HCT116 (cell line): ENCODE measurements at regions not wholly inside any gene's neighbourhood (a gene's known extent, or its start where the extent isn't known, plus 50 kb on each side); places are given as distances from the start of the nearest gene placed in this dataset.

Experiments used
- ATAC-seq: fragments of 200-7000 bp; cut with Tn5 transposase; 2 replicates; pipeline ENCODE4 v1.9.1; 2020; ENCODE audit warnings: mild to moderate bottlenecking, moderate library complexity
- BruUV-seq: library from RNA; stranded (reverse); fragments of 400-500 nt; replicated peaks from 2 replicates; lab custom pipeline; 2021; lab: Mats Ljungman, UMichigan
- CTCF ChIA-PET: fragments of 300-600 bp; sonication (Branson Sonifier 250); formaldehyde crosslinking; loops from one replicate; lab custom pipeline; 2021; ENCODE audit warnings: antibody characterized with exemption; lab: Charles Lee
- POLR2A ChIA-PET: fragments of 300-600, 350-600 bp; sonication (Branson Sonifier 250); formaldehyde crosslinking; loops from one replicate; lab custom pipeline; 2021; ENCODE audit warnings: antibody characterized with exemption; lab: Charles Lee
- RAD21 ChIA-PET, 2 experiments: fragments of 300-600 bp; sonication (Branson Sonifier 250); formaldehyde crosslinking; loops; one replicate each; lab custom pipeline; 2023; ENCODE audit warnings: low total read pairs in 2 of 2; ENCODE audit not compliant: uncharacterized antibody in 2 of 2, unreplicated experiment in 2 of 2, low non-redundant PET in 1 of 2; lab: Charles Lee
- DNase-seq: peaks from one replicate; pipeline ENCODE4 v3.0.0-alpha.2; 2010; ENCODE audit warnings: low read depth, low spot score
- H2AFZ ChIP-seq: fragments of 200-600 bp; shearing (Covaris generic), sonication (generic); 2 replicates; pipeline ENCODE4 v1.6.1; 2017; ENCODE audit warnings: low read depth, mixed run types, mixed read lengths, antibody characterized with exemption, low read length; ENCODE audit not compliant: poor library complexity, severe bottlenecking
- H3K27ac ChIP-seq: 2 replicates; pipeline ENCODE4 v1.5.1; 2012; ENCODE audit warnings: low read depth, low read length
- H3K27me3 ChIP-seq: fragments of 200-600 bp; sonication (generic); 2 replicates; pipeline ENCODE4 v1.6.1; 2016; ENCODE audit warnings: mixed run types, low read length, mixed read lengths; ENCODE audit not compliant: insufficient read depth
- H3K36me3 ChIP-seq, 2 experiments: fragments of 200-500 bp in 1 of 2; fragments of 200-600 bp in 1 of 2; sonication (Bioruptor generic) in 1 of 2; sonication (generic) in 1 of 2; 2 replicates each; pipeline versions ENCODE4 v1.5.1 to v1.6.1; 2014 to 2016; ENCODE audit warnings: low read length in 2 of 2, inconsistent platforms in 1 of 2, mixed read lengths in 1 of 2, mixed run types in 1 of 2; ENCODE audit not compliant: insufficient read depth in 2 of 2, control insufficient read depth in 1 of 2
- H3K4me1 ChIP-seq, 2 experiments: fragments of 200-600 bp in 1 of 2; sonication (generic) in 1 of 2; 2 replicates each; pipeline versions ENCODE4 v1.5.1 to v1.6.1; 2012 to 2017; ENCODE audit warnings: low read length in 2 of 2, inconsistent platforms in 1 of 2, mild to moderate bottlenecking in 1 of 2, mixed read lengths in 1 of 2, mixed run types in 1 of 2, moderate library complexity in 1 of 2; ENCODE audit not compliant: insufficient read depth in 2 of 2, control insufficient read depth in 1 of 2
- H3K4me2 ChIP-seq: fragments of 200-600 bp; sonication (generic); 2 replicates; pipeline ENCODE4 v1.6.1; 2017; ENCODE audit warnings: mixed run types, low read length, mixed read lengths
- H3K4me3 ChIP-seq, 2 experiments: fragments of 200-600 bp in 1 of 2; sonication (generic) in 1 of 2; replicated peaks in 1 of 2; 2 replicates each; pipeline ENCODE4 v1.5.1; 2011 to 2016; ENCODE audit warnings: low read length in 2 of 2, control low read depth in 1 of 2, low read depth in 1 of 2, mild to moderate bottlenecking in 1 of 2, mixed read lengths in 1 of 2, mixed run types in 1 of 2
- H3K79me2 ChIP-seq: fragments of 200-600 bp; sonication (generic); 2 replicates; pipeline ENCODE4 v1.6.1; 2017; ENCODE audit warnings: mild to moderate bottlenecking, mixed run types, low read length, moderate library complexity, mixed read lengths; ENCODE audit not compliant: insufficient read depth
- H3K9ac ChIP-seq: fragments of 200-600 bp; sonication (generic); 2 replicates; pipeline ENCODE4 v1.6.1; 2016; ENCODE audit warnings: low read length, mixed read lengths
- H3K9me2 ChIP-seq: fragments of 200-600 bp; sonication (generic), shearing (Covaris generic); 2 replicates; pipeline ENCODE4 v1.6.1; 2017; ENCODE audit warnings: mixed run types, mild to moderate bottlenecking, moderate library complexity; ENCODE audit not compliant: insufficient read depth
- H3K9me3 ChIP-seq, 2 experiments: fragments of 200-500 bp in 1 of 2; fragments of 200-600 bp in 1 of 2; sonication (Bioruptor generic) in 1 of 2; sonication (generic) in 1 of 2; 2 replicates each; pipeline ENCODE4 v1.6.1; 2014 to 2017; ENCODE audit warnings: low read length in 2 of 2, mixed read lengths in 2 of 2, inconsistent platforms in 1 of 2, low read depth in 1 of 2, mild to moderate bottlenecking in 1 of 2, mixed run types in 1 of 2, moderate library complexity in 1 of 2; ENCODE audit not compliant: control insufficient read depth in 1 of 2, insufficient read depth in 1 of 2
- H4K20me1 ChIP-seq: fragments of 200-600 bp; sonication (generic), shearing (Covaris generic); 2 replicates; pipeline ENCODE4 v1.6.1; 2017; ENCODE audit warnings: mixed run types, mild to moderate bottlenecking, moderate library complexity; ENCODE audit not compliant: insufficient read depth
- CBX3 ChIP-seq: IDR thresholded peaks from 2 replicates; pipeline ENCODE4 v1.6.1; 2012; ENCODE audit warnings: low read depth
- EZH2phosphoT487 ChIP-seq: fragments of 200-600 bp; IDR thresholded peaks from 2 replicates; pipeline ENCODE4 v1.6.1; 2018; ENCODE audit warnings: antibody characterized with exemption, borderline replicate concordance
- FOSL1 ChIP-seq: IDR thresholded peaks from 2 replicates; pipeline ENCODE4 v1.6.1; 2012; ENCODE audit warnings: low read depth
- JUND ChIP-seq: IDR thresholded peaks from 2 replicates; pipeline ENCODE4 v1.6.1; 2012
- POLR2AphosphoS5 ChIP-seq: IDR thresholded peaks from 2 replicates; pipeline ENCODE4 v1.6.1; 2011; ENCODE audit warnings: mild to moderate bottlenecking, low read depth, low read length, moderate library complexity
- RAD21 ChIP-seq: IDR thresholded peaks from 2 replicates; pipeline ENCODE4 v1.6.1; 2012; ENCODE audit warnings: low read depth, mild to moderate bottlenecking
- YY1 ChIP-seq: IDR thresholded peaks from 2 replicates; pipeline ENCODE4 v1.6.1; 2011; ENCODE audit warnings: low read length, low read depth, moderate library complexity, mild to moderate bottlenecking; ENCODE audit not compliant: insufficient replicate concordance; ENCODE audit errors: extremely low read depth
- intact Hi-C: fragments of 100-400 bp; cut with micrococcal nuclease; formaldehyde crosslinking; loops from 2 replicates; pipeline ENCODE4 v1.10.0; 2022
- TF ChIP-seq, protein P1 (sequence below): IDR thresholded peaks from 2 replicates; pipeline ENCODE4 v1.6.1; 2012; ENCODE audit warnings: low read depth

DNA sequence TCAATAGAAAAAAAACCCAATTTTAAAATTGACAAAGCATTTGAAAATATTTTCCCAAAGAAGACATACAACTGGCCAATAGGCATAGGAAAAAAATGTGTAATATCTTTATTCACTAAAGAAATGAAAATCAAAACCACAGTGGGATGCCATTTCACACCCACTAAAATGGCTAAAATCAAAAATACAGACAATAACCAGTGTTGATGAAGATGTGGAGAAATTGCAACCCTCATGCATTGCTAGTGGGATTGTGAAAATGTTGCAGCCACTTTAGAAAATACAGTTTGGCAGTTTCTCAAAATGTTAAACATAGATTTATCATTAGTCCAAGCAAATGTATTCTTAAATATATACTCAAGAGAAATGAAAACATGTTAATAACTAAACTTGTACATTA is 315.1 kb upstream of the GPR149 start:
- POLR2A ChIA-PET, result no interaction called here
- H3K27ac ChIP-seq, result no peak overlapping the region
- H3K9ac ChIP-seq, result no peak overlapping the region
- no peaks in the 10 kb centered on the region for H3K36me3 ChIP-seq
- intact Hi-C loops, result loop anchor here (5.0 kb wide), 1 partner anchor 408 kb away; no protein-coding TSS in a partner anchor
- no peaks in the 10 kb centered on the region for H3K9me3 ChIP-seq
- CTCF ChIA-PET, result no interaction called here
- ATAC-seq (no peak), DNase-seq (no peak)
- H3K4me2 ChIP-seq, result no peak overlapping the region
- H3K9me2 ChIP-seq, result no peaks in the 10 kb centered on the region
- H2AFZ ChIP-seq, result no peak overlapping the region
- no peak for TF ChIP-seq CBX3
- TF ChIP-seq EZH2phosphoT487, result no peak
- TF ChIP-seq YY1, result no peak
- no peak for TF ChIP-seq JUND
- TF ChIP-seq FOSL1, result no peak
- no peak for TF ChIP-seq POLR2AphosphoS5
- no TSS peak for BruUV-seq
- H4K20me1 ChIP-seq, result no peaks in the 10 kb centered on the region
- RAD21 ChIA-PET, result no interaction called here
- no peaks in the 10 kb centered on the region for H3K27me3 ChIP-seq
- no peak overlapping the region for H3K4me3 ChIP-seq
- no peaks in the 10 kb centered on the region for H3K4me1 ChIP-seq
- H3K79me2 ChIP-seq, result no peaks in the 10 kb centered on the region

DNA sequence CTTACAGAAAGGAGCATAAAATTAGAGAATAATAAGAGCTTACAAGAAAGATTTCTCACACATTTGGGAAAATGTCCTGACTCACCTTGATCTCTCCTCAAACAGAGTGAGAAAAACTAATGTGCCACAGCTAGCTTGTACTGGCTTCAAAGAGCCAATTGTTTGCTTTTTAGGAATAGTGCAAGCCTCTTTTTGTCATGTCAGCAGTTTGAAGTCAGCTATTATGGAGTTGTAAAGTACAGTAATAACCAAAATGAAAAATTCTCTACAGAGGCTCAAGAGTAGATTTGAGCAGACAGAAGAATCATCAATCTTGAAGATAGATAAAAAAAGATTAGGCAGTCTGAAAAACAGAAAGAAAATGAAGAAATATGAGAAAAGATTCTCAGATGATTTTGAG is 313.4 kb upstream of the GPR149 start:
- DNase-seq (no peak), ATAC-seq (no peak)
- H3K9me3 ChIP-seq, result no peaks in the 10 kb centered on the region
- ChIA-PET POLR2A (no interaction called here), RAD21 (no interaction called here), CTCF (no interaction called here)
- H3K4me1 ChIP-seq, result no peaks in the 10 kb centered on the region
- no peak overlapping the region for H2AFZ ChIP-seq
- intact Hi-C loops, result no loop called here
- no peaks in the 10 kb centered on the region for H3K36me3 ChIP-seq
- TF ChIP-seq, protein P1, sequence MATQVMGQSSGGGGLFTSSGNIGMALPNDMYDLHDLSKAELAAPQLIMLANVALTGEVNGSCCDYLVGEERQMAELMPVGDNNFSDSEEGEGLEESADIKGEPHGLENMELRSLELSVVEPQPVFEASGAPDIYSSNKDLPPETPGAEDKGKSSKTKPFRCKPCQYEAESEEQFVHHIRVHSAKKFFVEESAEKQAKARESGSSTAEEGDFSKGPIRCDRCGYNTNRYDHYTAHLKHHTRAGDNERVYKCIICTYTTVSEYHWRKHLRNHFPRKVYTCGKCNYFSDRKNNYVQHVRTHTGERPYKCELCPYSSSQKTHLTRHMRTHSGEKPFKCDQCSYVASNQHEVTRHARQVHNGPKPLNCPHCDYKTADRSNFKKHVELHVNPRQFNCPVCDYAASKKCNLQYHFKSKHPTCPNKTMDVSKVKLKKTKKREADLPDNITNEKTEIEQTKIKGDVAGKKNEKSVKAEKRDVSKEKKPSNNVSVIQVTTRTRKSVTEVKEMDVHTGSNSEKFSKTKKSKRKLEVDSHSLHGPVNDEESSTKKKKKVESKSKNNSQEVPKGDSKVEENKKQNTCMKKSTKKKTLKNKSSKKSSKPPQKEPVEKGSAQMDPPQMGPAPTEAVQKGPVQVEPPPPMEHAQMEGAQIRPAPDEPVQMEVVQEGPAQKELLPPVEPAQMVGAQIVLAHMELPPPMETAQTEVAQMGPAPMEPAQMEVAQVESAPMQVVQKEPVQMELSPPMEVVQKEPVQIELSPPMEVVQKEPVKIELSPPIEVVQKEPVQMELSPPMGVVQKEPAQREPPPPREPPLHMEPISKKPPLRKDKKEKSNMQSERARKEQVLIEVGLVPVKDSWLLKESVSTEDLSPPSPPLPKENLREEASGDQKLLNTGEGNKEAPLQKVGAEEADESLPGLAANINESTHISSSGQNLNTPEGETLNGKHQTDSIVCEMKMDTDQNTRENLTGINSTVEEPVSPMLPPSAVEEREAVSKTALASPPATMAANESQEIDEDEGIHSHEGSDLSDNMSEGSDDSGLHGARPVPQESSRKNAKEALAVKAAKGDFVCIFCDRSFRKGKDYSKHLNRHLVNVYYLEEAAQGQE, result no peak
- TF ChIP-seq RAD21, result no peak
- no peak overlapping the region for H3K27ac ChIP-seq
- no peaks in the 10 kb centered on the region for H3K27me3 ChIP-seq
- no peak overlapping the region for H3K4me2 ChIP-seq
- H3K9ac ChIP-seq, result no peak overlapping the region
- H4K20me1 ChIP-seq, result no peaks in the 10 kb centered on the region
- no TSS peak for BruUV-seq
- no peaks in the 10 kb centered on the region for H3K9me2 ChIP-seq
- H3K4me3 ChIP-seq, result no peak overlapping the region
- no peaks in the 10 kb centered on the region for H3K79me2 ChIP-seq
